HL-60 (cell line): ENCODE measurements at regions not wholly inside any gene's neighbourhood (a gene's known extent, or its start where the extent isn't known, plus 50 kb on each side); places are given as distances from the start of the nearest gene placed in this dataset.

ENCODE experiments used
- DNase-seq, 2 experiments: peaks; one replicate each; pipeline ENCODE4 v3.0.0-alpha.2; 2010 to 2020; ENCODE audit warnings: low read depth in 1 of 2, low spot score in 1 of 2
- H3K27ac ChIP-seq: fragments of 250-450 bp; sonication (Bioruptor Pico); replicated peaks from 2 replicates; pipeline ENCODE4 v1.5.1; 2020; ENCODE audit warnings: mild to moderate bottlenecking, moderate library complexity
- H3K27me3 ChIP-seq: fragments of 250-450 bp; sonication (Bioruptor Pico); 2 replicates; pipeline ENCODE4 v1.5.1; 2021; ENCODE audit warnings: mild to moderate bottlenecking, moderate library complexity; ENCODE audit not compliant: insufficient read depth, poor library complexity, severe bottlenecking
- H3K4me3 ChIP-seq: replicated peaks from 2 replicates; pipeline ENCODE4 v1.5.1; 2011; ENCODE audit warnings: mild to moderate bottlenecking, control low read depth, low read length; ENCODE audit not compliant: insufficient read depth
- GABPA ChIP-seq: IDR thresholded peaks from 2 replicates; pipeline ENCODE4 v1.6.1; 2012; ENCODE audit warnings: low read depth
- POLR2AphosphoS5 ChIP-seq: IDR thresholded peaks from 2 replicates; pipeline ENCODE4 v1.6.1; 2012; ENCODE audit warnings: low read depth
- SPI1 ChIP-seq: IDR thresholded peaks from 2 replicates; pipeline ENCODE4 v1.6.1; 2012; ENCODE audit warnings: low read depth, mild to moderate bottlenecking, borderline replicate concordance
- TF ChIP-seq, protein P1 (sequence below): IDR thresholded peaks from one replicate; pipeline ENCODE4 v1.5.1; 2011; ENCODE audit warnings: low read length, control low read depth, inconsistent platforms; ENCODE audit not compliant: insufficient read depth
- TF ChIP-seq, protein P2 (sequence below): IDR thresholded peaks from 2 replicates; pipeline ENCODE4 v1.6.1; 2012; ENCODE audit warnings: low read depth; ENCODE audit not compliant: insufficient replicate concordance

DNA sequence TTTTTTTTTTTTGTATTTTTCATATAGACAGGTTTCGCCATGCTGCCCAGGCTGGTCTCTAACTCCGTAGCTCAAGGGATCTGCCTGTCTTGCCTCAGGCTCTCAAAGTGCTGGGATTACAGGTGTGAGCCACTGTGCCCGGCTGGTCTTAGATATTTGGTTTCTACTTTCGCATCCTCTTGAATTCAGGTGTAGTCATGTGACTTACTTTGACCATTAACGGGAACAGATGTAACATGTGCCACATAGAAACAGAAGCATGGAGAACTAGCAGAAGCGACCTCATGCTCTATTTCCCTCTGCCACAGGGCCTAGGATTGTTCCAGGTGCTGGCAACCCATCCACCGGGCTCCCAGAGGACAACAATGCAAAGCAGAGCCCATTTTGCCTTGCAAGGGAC lies 166.6 kb downstream of the CYLD start:
- Histone ChIP-seq H3K27ac (no peak overlapping the region), H3K27me3 (peaks cover 5% of the 10 kb centered on the region), H3K4me3 (no peak overlapping the region)
- TF ChIP-seq, protein P1, sequence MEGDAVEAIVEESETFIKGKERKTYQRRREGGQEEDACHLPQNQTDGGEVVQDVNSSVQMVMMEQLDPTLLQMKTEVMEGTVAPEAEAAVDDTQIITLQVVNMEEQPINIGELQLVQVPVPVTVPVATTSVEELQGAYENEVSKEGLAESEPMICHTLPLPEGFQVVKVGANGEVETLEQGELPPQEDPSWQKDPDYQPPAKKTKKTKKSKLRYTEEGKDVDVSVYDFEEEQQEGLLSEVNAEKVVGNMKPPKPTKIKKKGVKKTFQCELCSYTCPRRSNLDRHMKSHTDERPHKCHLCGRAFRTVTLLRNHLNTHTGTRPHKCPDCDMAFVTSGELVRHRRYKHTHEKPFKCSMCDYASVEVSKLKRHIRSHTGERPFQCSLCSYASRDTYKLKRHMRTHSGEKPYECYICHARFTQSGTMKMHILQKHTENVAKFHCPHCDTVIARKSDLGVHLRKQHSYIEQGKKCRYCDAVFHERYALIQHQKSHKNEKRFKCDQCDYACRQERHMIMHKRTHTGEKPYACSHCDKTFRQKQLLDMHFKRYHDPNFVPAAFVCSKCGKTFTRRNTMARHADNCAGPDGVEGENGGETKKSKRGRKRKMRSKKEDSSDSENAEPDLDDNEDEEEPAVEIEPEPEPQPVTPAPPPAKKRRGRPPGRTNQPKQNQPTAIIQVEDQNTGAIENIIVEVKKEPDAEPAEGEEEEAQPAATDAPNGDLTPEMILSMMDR, result no peak
- TF ChIP-seq, protein P2, sequence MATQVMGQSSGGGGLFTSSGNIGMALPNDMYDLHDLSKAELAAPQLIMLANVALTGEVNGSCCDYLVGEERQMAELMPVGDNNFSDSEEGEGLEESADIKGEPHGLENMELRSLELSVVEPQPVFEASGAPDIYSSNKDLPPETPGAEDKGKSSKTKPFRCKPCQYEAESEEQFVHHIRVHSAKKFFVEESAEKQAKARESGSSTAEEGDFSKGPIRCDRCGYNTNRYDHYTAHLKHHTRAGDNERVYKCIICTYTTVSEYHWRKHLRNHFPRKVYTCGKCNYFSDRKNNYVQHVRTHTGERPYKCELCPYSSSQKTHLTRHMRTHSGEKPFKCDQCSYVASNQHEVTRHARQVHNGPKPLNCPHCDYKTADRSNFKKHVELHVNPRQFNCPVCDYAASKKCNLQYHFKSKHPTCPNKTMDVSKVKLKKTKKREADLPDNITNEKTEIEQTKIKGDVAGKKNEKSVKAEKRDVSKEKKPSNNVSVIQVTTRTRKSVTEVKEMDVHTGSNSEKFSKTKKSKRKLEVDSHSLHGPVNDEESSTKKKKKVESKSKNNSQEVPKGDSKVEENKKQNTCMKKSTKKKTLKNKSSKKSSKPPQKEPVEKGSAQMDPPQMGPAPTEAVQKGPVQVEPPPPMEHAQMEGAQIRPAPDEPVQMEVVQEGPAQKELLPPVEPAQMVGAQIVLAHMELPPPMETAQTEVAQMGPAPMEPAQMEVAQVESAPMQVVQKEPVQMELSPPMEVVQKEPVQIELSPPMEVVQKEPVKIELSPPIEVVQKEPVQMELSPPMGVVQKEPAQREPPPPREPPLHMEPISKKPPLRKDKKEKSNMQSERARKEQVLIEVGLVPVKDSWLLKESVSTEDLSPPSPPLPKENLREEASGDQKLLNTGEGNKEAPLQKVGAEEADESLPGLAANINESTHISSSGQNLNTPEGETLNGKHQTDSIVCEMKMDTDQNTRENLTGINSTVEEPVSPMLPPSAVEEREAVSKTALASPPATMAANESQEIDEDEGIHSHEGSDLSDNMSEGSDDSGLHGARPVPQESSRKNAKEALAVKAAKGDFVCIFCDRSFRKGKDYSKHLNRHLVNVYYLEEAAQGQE, result no peak
- TF ChIP-seq SPI1, result no peak
- no peak for TF ChIP-seq GABPA
- no peak for TF ChIP-seq POLR2AphosphoS5
- DNase-seq, result no peak

DNA sequence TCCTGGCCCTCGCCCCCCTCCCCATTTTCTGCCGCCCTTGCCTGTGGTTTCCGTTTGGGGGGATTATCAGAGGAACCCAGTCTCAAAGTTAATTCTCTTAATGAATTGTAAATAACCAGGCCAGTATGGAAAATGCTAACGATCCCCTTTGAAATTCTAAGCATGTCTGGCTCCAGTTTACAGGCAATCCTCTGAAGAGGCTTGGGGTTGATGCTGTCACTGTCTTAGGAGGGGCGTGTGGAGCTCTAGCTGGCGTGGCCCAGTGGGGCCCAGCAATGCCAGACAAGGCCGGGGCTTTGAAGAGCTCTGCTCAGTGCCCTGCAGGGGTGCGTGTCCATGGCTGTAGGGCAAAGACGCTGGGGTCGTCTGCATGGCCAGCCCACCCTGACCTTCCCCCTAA lies 164.6 kb downstream of the CYLD start:
- TF ChIP-seq SPI1 (no peak), POLR2AphosphoS5 (no peak)
- no peak for DNase-seq
- H3K27me3 ChIP-seq, result peaks cover 4% of the 10 kb centered on the region
- no peak overlapping the region for H3K4me3 ChIP-seq
- H3K27ac ChIP-seq, result no peak overlapping the region

- H3K4me3 ChIP-seq, result no peak overlapping the region
- DNase-seq, result no peak
- TF ChIP-seq, protein P1, result no peak
- no peak for TF ChIP-seq SPI1
- no peak for TF ChIP-seq POLR2AphosphoS5
- TF ChIP-seq, protein P2, result no peak
- no peak for TF ChIP-seq GABPA
Observed at GRCh38 chr16:50902457-50902856, 160.6 kb downstream of the CYLD start.

GRCh38 chr16:50901062-50901461 lies 159.2 kb downstream of the CYLD start:
- no peaks in the 10 kb centered on the region for H3K27me3 ChIP-seq
- TF ChIP-seq GABPA, result no peak
- no peak for TF ChIP-seq SPI1
- no peak for TF ChIP-seq POLR2AphosphoS5
- TF ChIP-seq, protein P1, result no peak
- TF ChIP-seq, protein P2, result no peak
- no peak overlapping the region for H3K4me3 ChIP-seq
- no peak overlapping the region for H3K27ac ChIP-seq
- DNase-seq, result peak in 1 of 2 experiments; percentile 34

More at GRCh38 chr16:50902457-50902856, 160.6 kb downstream of the CYLD start:
- Histone ChIP-seq H3K27me3 (no peaks in the 10 kb centered on the region), H3K27ac (no peak overlapping the region)
